ENCODE measurements at regions not wholly inside any gene's neighbourhood (a gene's known extent, or its start where the extent isn't known, plus 50 kb on each side); places are given as distances from the start of the nearest gene placed in this dataset.

DNA sequence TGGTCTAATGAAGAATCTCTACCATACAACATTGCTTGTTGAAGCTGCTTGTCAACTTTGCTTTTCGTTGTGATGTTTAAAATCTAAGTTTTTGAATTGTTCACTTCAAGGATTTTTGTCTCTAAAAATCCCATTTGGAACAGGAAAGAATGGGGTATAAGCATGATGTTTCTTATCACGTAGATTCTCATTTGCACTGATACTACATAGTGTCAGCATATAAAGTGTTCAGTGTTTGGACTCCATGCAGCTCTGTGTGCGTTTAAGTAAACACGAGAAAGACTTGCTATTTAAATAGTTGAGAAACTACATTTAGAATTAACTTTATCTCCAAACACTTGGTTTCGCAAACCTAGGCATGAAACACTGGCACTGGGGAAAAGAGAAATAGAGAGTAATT, 452.5 kb downstream of the NKX6-1 start:
- TF ChIP-seq BRCA1 (IDR thresholded peaks at IDR 0.05; ENCODE audit: low read depth, low read length) (no peak), EGR1 (IDR thresholded peaks at IDR 0.05; ENCODE audit: borderline replicate concordance in 1 of 2, low read depth in 2 of 2, low read length in 2 of 2) (no peak), CHD4 (IDR thresholded peaks at IDR 0.05) (no peak)
- TF ChIP-seq, protein P1, sequence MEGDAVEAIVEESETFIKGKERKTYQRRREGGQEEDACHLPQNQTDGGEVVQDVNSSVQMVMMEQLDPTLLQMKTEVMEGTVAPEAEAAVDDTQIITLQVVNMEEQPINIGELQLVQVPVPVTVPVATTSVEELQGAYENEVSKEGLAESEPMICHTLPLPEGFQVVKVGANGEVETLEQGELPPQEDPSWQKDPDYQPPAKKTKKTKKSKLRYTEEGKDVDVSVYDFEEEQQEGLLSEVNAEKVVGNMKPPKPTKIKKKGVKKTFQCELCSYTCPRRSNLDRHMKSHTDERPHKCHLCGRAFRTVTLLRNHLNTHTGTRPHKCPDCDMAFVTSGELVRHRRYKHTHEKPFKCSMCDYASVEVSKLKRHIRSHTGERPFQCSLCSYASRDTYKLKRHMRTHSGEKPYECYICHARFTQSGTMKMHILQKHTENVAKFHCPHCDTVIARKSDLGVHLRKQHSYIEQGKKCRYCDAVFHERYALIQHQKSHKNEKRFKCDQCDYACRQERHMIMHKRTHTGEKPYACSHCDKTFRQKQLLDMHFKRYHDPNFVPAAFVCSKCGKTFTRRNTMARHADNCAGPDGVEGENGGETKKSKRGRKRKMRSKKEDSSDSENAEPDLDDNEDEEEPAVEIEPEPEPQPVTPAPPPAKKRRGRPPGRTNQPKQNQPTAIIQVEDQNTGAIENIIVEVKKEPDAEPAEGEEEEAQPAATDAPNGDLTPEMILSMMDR (IDR thresholded peaks at IDR 0.05 in 2 of 3, conservative IDR thresholded peaks at IDR 0.05 in 1 of 3; ENCODE audit: control insufficient read depth in 2 of 3, extremely low read depth in 1 of 3, insufficient read depth in 1 of 3, low read depth in 3 of 3, low read length in 3 of 3), result no peak
